ENCODE measurements at regions not wholly inside any gene's neighbourhood (a gene's known extent, or its start where the extent isn't known, plus 50 kb on each side); places are given as distances from the start of the nearest gene placed in this dataset.

GRCh38 chr6:100096341-100096740 lies 102.3 kb upstream of the MCHR2 start:
- peak; percentile 76 for DNase-seq (ENCODE audit: low read depth)

GRCh38 chr6:100093405-100093804 lies 99.4 kb upstream of the MCHR2 start:
- DNase-seq (ENCODE audit: low read depth): no peak

- DNase-seq (ENCODE audit: low read depth): peak; percentile 93
Observed at GRCh38 chr6:100088009-100088408, 94.0 kb upstream of the MCHR2 start.

GRCh38 chr6:100084991-100085364 lies 91.0 kb upstream of the MCHR2 start:
- DNase-seq (ENCODE audit: low read depth): no peak

GRCh38 chr6:100084316-100084990 lies 90.4 kb upstream of the MCHR2 start:
- peak; percentile 92 for DNase-seq (ENCODE audit: low read depth)

- peak; percentile 61 for DNase-seq (ENCODE audit: low read depth)
Observed at GRCh38 chr6:100078509-100078908, 84.5 kb upstream of the MCHR2 start.

- no peak for DNase-seq (ENCODE audit: low read depth)
Observed at GRCh38 chr6:100065348-100065747, 71.3 kb upstream of the MCHR2 start.

GRCh38 chr6:100062621-100063020 lies 68.6 kb upstream of the MCHR2 start:
- DNase-seq (ENCODE audit: low read depth): no peak

GRCh38 chr6:100057941-100058340 lies 63.9 kb upstream of the MCHR2 start:
- peak; percentile 65 for DNase-seq (ENCODE audit: low read depth)

GRCh38 chr6:100050550-100050949 lies 56.5 kb upstream of the MCHR2 start:
- no peak for DNase-seq (ENCODE audit: low read depth)

GRCh38 chr6:100043961-100044360 lies 49.9 kb upstream of the MCHR2 start:
- DNase-seq (ENCODE audit: low read depth): peak; percentile 36

Data from EH (cell line).